DOHH2 (cell line): ENCODE measurements at regions not wholly inside any gene's neighbourhood (a gene's known extent, or its start where the extent isn't known, plus 50 kb on each side); places are given as distances from the start of the nearest gene placed in this dataset.

Source experiments
- EZH2phosphoT487 ChIP-seq: fragments of 200-600 bp; sonication (generic); IDR thresholded peaks from 2 replicates; pipeline ENCODE4 v1.6.1; 2017; ENCODE audit warnings: borderline replicate concordance, mild to moderate bottlenecking, antibody characterized with exemption, low read length, moderate library complexity, mixed read lengths
- TF ChIP-seq, protein P1 (sequence below): fragments of 200-600 bp; sonication (generic); IDR thresholded peaks from one replicate; pipeline ENCODE4 v1.5.1; 2014; ENCODE audit warnings: antibody characterized with exemption, mild to moderate bottlenecking, low read depth, low read length; ENCODE audit not compliant: poor library complexity, severe bottlenecking

DNA sequence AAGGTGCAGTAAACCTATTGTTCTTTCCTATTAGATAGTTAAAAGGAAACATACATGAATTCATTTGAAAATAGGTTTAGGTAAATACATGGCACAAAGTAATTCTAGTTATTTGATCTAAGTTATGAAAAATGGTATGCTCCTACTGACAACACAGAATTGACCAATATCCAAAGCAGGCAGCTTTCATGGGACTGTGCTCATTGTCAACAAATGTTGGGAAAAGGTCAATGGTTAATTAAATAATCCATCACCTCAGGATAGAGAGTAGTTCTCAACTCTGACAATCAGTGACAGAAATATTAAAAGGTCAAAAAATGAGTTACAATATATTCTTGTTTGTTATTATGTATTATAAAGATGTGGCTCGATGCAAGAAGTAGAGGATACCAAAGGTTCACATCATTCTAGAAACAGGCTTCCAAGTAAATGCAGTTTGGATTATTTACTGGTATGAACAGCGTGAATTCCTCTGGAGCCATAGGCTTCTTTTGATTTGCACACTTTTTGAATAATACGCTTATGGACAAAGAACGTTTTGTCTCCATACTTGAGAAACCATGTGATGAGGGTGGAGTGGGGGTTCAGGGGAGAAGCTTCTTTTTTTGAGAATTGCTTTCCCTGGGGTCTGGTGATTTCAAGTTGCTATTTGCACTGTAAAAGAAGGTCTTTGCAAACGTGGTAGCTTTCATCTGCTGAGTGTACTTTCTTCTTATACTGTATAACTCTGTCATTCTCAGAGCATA is 422.0 kb upstream of the ZEB2 start:
- TF ChIP-seq, protein P1, sequence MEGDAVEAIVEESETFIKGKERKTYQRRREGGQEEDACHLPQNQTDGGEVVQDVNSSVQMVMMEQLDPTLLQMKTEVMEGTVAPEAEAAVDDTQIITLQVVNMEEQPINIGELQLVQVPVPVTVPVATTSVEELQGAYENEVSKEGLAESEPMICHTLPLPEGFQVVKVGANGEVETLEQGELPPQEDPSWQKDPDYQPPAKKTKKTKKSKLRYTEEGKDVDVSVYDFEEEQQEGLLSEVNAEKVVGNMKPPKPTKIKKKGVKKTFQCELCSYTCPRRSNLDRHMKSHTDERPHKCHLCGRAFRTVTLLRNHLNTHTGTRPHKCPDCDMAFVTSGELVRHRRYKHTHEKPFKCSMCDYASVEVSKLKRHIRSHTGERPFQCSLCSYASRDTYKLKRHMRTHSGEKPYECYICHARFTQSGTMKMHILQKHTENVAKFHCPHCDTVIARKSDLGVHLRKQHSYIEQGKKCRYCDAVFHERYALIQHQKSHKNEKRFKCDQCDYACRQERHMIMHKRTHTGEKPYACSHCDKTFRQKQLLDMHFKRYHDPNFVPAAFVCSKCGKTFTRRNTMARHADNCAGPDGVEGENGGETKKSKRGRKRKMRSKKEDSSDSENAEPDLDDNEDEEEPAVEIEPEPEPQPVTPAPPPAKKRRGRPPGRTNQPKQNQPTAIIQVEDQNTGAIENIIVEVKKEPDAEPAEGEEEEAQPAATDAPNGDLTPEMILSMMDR, result no peak
- no peak for TF ChIP-seq EZH2phosphoT487
